OCI-M1 (cell line): ENCODE measurements at regions not wholly inside any gene's neighbourhood (a gene's known extent, or its start where the extent isn't known, plus 50 kb on each side); places are given as distances from the start of the nearest gene placed in this dataset.

Experiments
- DNase-seq: peaks from one replicate; lab custom pipeline; 2025; lab: John Stamatoyannopoulos, UW

DNA sequence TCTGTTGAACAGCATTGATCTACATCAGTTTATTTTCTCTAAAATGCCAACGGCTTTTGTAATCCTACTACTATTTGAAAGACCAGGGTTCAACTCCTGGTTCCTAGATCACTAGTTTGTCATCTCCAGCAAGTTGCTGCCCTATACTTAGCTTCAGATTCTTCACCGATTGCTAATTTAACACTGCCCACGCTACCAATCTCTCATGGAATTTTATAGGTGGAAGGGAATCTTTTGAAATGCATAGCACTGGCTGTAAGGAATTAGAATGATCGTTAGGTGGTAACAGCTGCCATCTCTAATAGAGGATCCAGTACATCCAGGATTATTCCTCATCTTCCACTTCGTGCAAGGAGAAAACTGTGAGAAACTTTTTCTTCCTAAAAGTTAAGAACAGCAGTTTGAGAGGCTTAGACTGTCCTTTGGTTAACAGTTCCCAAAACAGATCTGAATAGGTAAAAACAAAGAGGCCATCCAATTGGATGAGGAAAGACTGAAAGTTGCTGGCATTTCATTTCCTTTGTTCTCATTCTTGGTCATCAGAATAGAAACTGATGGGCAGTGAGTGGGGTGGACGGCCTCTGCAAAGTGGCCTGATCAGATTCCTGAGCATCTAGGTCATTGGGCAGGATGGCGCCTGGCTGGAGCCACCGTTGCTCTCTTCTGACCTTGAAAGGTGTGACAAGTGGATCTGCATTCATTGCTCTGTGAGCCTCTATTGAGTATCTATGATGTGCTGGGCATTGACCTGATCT lies 236.3 kb upstream of the SORL1-AS1 start:
- DNase-seq = no peak

DNA sequence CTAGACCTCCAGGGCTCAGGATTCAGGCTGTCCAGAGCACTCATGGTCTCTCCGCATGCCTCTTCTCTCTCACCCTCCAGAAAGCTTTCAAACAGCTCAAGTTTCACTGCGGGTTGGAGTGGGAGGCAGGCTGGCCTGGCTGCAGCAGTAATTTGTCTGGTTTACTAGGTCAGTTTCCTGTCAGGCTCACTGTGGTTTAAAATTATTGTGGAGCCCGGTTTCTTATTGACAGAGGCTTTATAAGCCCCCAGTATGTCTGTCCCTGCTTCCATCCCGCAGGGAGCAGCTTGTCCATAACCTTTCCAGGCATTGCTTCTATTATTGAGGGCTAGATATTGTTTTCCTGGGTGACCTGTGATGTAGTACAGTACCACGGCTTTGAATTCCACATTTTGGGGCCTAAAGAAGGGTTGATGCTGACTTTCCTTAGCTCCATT lies 235.3 kb upstream of the SORL1-AS1 start:
- no peak for DNase-seq

DNA sequence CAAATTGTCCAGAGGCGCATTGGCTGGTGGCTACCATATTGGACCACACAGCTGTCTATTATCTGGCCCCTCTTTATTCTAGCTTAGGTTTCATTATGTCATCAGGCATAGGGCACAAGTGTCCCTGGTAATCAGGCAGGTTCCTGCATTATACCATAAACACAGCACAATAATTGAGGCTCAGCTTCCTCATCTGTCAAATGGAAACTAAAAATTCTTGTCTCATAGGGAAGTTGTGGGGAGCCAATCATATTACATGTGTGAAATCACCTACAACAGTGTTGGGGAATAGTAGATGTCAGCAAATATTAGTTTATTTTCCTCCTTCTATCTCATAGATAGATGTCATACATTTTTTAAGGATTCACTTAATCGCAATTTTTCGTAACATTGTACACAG lies 231.0 kb upstream of the SORL1-AS1 start:
- no peak for DNase-seq
